Panc1 (cell line): ENCODE measurements at regions not wholly inside any gene's neighbourhood (a gene's known extent, or its start where the extent isn't known, plus 50 kb on each side); places are given as distances from the start of the nearest gene placed in this dataset.

Source experiments
- ATAC-seq: fragments of 200-7000 bp; cut with Tn5 transposase; 2 replicates; pipeline ENCODE4 v1.9.1; 2020; ENCODE audit warnings: mild to moderate bottlenecking, moderate library complexity
- BruUV-seq: library from RNA; stranded (reverse); fragments of 400-500 nt; replicated peaks from 2 replicates; lab custom pipeline; 2021; lab: Mats Ljungman, UMichigan
- CTCF ChIA-PET: fragments of 300-600 bp; sonication (Branson Sonifier 250); formaldehyde crosslinking; loops from one replicate; lab custom pipeline; 2022; ENCODE audit warnings: antibody characterized with exemption; lab: Charles Lee
- POLR2A ChIA-PET: fragments of 300-600 bp; sonication (Branson Sonifier 250); formaldehyde crosslinking; loops from one replicate; lab custom pipeline; 2022; ENCODE audit warnings: antibody characterized with exemption; lab: Charles Lee
- DNase-seq: peaks from one replicate; pipeline ENCODE4 v3.0.0-alpha.2; 2010; ENCODE audit warnings: low read depth, low spot score
- H3K27ac ChIP-seq: 2 replicates; pipeline ENCODE4 v1.5.1; 2011; ENCODE audit warnings: mild to moderate bottlenecking, low read length, inconsistent platforms
- H3K27me3 ChIP-seq: fragments of 200-500 bp; sonication (Bioruptor generic); 2 replicates; pipeline ENCODE4 v1.6.0; 2014; ENCODE audit warnings: low read length, inconsistent platforms; ENCODE audit not compliant: control insufficient read depth, insufficient read depth
- H3K36me3 ChIP-seq: fragments of 200-500 bp; sonication (Bioruptor generic); 2 replicates; pipeline ENCODE4 v1.5.1; 2014; ENCODE audit warnings: inconsistent platforms, mild to moderate bottlenecking, low read length, moderate library complexity; ENCODE audit not compliant: control insufficient read depth, insufficient read depth
- H3K4me1 ChIP-seq: 2 replicates; pipeline ENCODE4 v1.5.1; 2011; ENCODE audit warnings: inconsistent platforms, mild to moderate bottlenecking, low read length, moderate library complexity; ENCODE audit not compliant: control insufficient read depth, insufficient read depth
- H3K4me3 ChIP-seq, 2 experiments: 2 replicates each; pipeline ENCODE4 v1.5.1; 2011 to 2012; ENCODE audit warnings: low read depth in 2 of 2, low read length in 2 of 2, mild to moderate bottlenecking in 2 of 2, inconsistent platforms in 1 of 2, moderate library complexity in 1 of 2
- H3K9me3 ChIP-seq: fragments of 200-500 bp; sonication (Bioruptor generic); 2 replicates; pipeline ENCODE4 v1.5.1; 2014; ENCODE audit warnings: low read depth, mild to moderate bottlenecking, inconsistent platforms, low read length, moderate library complexity; ENCODE audit not compliant: control insufficient read depth, insufficient read depth
- CTCF ChIP-seq: fragments of 450-650 bp; IDR thresholded peaks from 2 replicates; pipeline ENCODE4 v1.5.1; 2017; ENCODE audit warnings: mild to moderate bottlenecking
- POLR2AphosphoS5 ChIP-seq: IDR thresholded peaks from 2 replicates; pipeline ENCODE4 v1.6.1; 2012; ENCODE audit warnings: mild to moderate bottlenecking, low read depth, low read length, moderate library complexity
- REST ChIP-seq, 2 experiments: IDR thresholded peaks; 2 replicates each; pipeline ENCODE4 v1.6.1; 2011 to 2012; ENCODE audit warnings: low read depth in 2 of 2, control low read depth in 1 of 2, low read length in 1 of 2, mild to moderate bottlenecking in 1 of 2, moderate library complexity in 1 of 2; ENCODE audit not compliant: insufficient read depth in 1 of 2
- SIN3A ChIP-seq: IDR thresholded peaks from 2 replicates; pipeline ENCODE4 v1.6.1; 2012; ENCODE audit warnings: low read depth, mild to moderate bottlenecking, low read length, moderate library complexity, borderline replicate concordance; ENCODE audit not compliant: insufficient read depth
- TCF7L2 ChIP-seq: IDR thresholded peaks from 2 replicates; pipeline ENCODE4 v1.6.1; 2011; ENCODE audit warnings: mild to moderate bottlenecking, low read depth, low read length, inconsistent platforms
- in situ Hi-C: cut with HindIII; loops from 2 replicates; pipeline ENCODE4 v1.10.0; 2016; ENCODE audit warnings: low sequenced_read_pairs, low pct_unique_long_range_greater_than_20kb
- intact Hi-C: fragments of 100-400 bp; cut with micrococcal nuclease; formaldehyde crosslinking; loops from one replicate; pipeline ENCODE4 v1.10.0; 2022; ENCODE audit not compliant: unreplicated experiment

GRCh38 chr20:12203399-12203798 is 285.7 kb downstream of the BTBD3 start:
- CTCF ChIA-PET = no interaction called here
- H3K9me3 ChIP-seq = peaks cover 4% of the 10 kb centered on the region; the same call in 1 of the 2 replicates
- no peaks in the 10 kb centered on the region for H3K4me1 ChIP-seq
- no peaks in the 10 kb centered on the region for H3K27me3 ChIP-seq
- POLR2A ChIA-PET = no interaction called here
- TF ChIP-seq CTCF (no peak), TCF7L2 (no peak), REST (IDR thresholded peaks at IDR 0.05; ENCODE audit: insufficient read depth in 1 of 2, low read depth in 2 of 2, low read length in 1 of 2) (no peak), POLR2AphosphoS5 (no peak), SIN3A (no peak)
- no peaks in the 10 kb centered on the region for H3K36me3 ChIP-seq
- no peak for DNase-seq
- intact Hi-C loops = no loop called here
- H3K4me3 ChIP-seq = no peak overlapping the region
- H3K27ac ChIP-seq = no peak overlapping the region
- no TSS peak for BruUV-seq
- ATAC-seq = no peak
- in situ Hi-C loops = no loop called here

DNA sequence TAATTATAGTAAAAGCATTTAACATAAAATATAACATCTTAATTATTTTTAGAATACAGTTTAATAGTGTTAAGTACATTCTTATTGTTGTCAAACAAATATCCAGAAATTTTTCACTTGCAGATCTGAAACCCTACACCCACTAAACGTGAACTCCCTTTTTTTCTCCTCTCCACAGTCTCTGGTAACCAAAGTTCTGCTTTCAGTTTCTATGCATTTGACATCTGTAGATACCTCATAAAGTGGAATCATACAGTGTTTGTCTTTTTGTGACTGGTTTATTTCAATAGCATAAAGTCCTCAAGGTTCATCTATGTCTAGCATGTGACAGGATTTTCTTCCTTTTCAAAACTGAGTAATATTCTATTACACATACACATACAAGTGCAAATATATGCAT is 286.3 kb downstream of the BTBD3 start:
- CTCF ChIA-PET = no interaction called here
- no peak for ATAC-seq

More for the DNA sequence above, 286.3 kb downstream of the BTBD3 start:
- H3K36me3 ChIP-seq = no peaks in the 10 kb centered on the region
- no peak overlapping the region for H3K27ac ChIP-seq
- intact Hi-C loops = no loop called here
- in situ Hi-C loops = no loop called here
- POLR2A ChIA-PET = no interaction called here
- DNase-seq = no peak
- no peak overlapping the region for H3K4me3 ChIP-seq
- H3K4me1 ChIP-seq = no peaks in the 10 kb centered on the region
- TF ChIP-seq POLR2AphosphoS5 (no peak), TCF7L2 (no peak), SIN3A (no peak), REST (IDR thresholded peaks at IDR 0.05; ENCODE audit: insufficient read depth in 1 of 2, low read depth in 2 of 2, low read length in 1 of 2) (no peak), CTCF (no peak)
- H3K27me3 ChIP-seq = no peaks in the 10 kb centered on the region
- peaks cover 4% of the 10 kb centered on the region; the same call in 1 of the 2 replicates for H3K9me3 ChIP-seq
- BruUV-seq = no TSS peak
